ENCODE measurements at regions not wholly inside any gene's neighbourhood (a gene's known extent, or its start where the extent isn't known, plus 50 kb on each side); places are given as distances from the start of the nearest gene placed in this dataset.

DNA sequence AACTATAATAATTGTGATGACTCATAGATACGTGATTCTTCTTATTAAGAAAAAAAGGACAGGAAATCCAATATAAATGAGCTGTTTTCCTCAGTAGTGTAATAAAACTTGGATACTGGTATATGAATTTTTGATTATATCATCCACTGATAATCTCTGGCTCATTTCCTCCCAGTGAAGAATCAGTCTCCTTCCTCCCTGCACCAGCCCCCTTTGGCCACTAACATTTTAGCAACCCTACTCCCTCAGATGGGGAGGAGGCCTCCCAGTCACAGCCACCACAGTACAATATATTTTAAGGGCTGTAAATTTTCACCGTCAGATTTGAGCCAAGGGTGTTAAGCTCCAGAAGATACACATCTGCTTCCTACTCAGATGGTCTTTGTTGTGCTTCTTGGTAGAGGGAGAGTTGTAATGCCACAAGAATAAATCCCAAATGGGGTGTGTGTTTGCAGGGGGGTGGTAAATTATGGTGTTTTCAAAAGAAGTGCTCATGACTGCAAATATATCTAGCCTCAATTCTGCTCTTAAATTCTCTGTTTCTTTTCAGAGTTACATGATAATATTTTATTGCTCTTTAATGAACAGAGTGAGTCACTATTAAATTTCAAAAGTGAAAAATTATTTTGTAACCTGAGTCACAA lies 153.5 kb downstream of the HLX start:
- TF ChIP-seq, protein P1, sequence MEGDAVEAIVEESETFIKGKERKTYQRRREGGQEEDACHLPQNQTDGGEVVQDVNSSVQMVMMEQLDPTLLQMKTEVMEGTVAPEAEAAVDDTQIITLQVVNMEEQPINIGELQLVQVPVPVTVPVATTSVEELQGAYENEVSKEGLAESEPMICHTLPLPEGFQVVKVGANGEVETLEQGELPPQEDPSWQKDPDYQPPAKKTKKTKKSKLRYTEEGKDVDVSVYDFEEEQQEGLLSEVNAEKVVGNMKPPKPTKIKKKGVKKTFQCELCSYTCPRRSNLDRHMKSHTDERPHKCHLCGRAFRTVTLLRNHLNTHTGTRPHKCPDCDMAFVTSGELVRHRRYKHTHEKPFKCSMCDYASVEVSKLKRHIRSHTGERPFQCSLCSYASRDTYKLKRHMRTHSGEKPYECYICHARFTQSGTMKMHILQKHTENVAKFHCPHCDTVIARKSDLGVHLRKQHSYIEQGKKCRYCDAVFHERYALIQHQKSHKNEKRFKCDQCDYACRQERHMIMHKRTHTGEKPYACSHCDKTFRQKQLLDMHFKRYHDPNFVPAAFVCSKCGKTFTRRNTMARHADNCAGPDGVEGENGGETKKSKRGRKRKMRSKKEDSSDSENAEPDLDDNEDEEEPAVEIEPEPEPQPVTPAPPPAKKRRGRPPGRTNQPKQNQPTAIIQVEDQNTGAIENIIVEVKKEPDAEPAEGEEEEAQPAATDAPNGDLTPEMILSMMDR (IDR thresholded peaks at IDR 0.05; ENCODE audit: extremely low read depth in 1 of 2, insufficient read depth in 1 of 2, low read depth in 1 of 2, low read length in 2 of 2), result no peak
- TF ChIP-seq EZH2 (IDR thresholded peaks at IDR 0.05; ENCODE audit: borderline replicate concordance, low read depth, low read length, severe bottlenecking) (no peak), POLR2AphosphoS5 (IDR thresholded peaks at IDR 0.05; ENCODE audit: insufficient read depth, low read depth, low read length) (peak; percentile 67)
